ENCODE measurements at regions not wholly inside any gene's neighbourhood (a gene's known extent, or its start where the extent isn't known, plus 50 kb on each side); places are given as distances from the start of the nearest gene placed in this dataset.

- no peak for TF ChIP-seq TCF3 (IDR thresholded peaks at IDR 0.05; ENCODE audit: borderline replicate concordance, insufficient read depth, low read depth, low read length)
- no peak for TF ChIP-seq RAD51 (IDR thresholded peaks at IDR 0.05)
- no peak for TF ChIP-seq PML (IDR thresholded peaks at IDR 0.05; ENCODE audit: low read length)
- TF ChIP-seq ZBTB40 (IDR thresholded peaks at IDR 0.05; ENCODE audit: borderline replicate concordance) = no peak
- TF ChIP-seq PRDM15 (CRISPR knock-in tag; IDR thresholded peaks at IDR 0.05) = no peak
- TF ChIP-seq NFYA (IDR thresholded peaks at IDR 0.05; ENCODE audit: borderline replicate concordance, low read depth, low read length) = no peak
- no peak for TF ChIP-seq CHD4 (IDR thresholded peaks at IDR 0.05)
- TF ChIP-seq RAD21 (IDR thresholded peaks at IDR 0.05; ENCODE audit: insufficient read depth, low read depth, low read length) = no peak
- no peak for TF ChIP-seq STAT3 (IDR thresholded peaks at IDR 0.05; ENCODE audit: low read depth, low read length)
- no peak for TF ChIP-seq CHD1 (IDR thresholded peaks at IDR 0.05; ENCODE audit: low read depth, low read length)
- TF ChIP-seq MYB (IDR thresholded peaks at IDR 0.05; ENCODE audit: borderline replicate concordance, low read depth, low read length) = no peak
- no peak for TF ChIP-seq E2F8 (IDR thresholded peaks at IDR 0.05; ENCODE audit: low read depth, partially characterized antibody)
- TF ChIP-seq EZH2 (IDR thresholded peaks at IDR 0.05; ENCODE audit: borderline replicate concordance, control insufficient read depth, low read depth, low read length) = no peak
- TF ChIP-seq SKIL (IDR thresholded peaks at IDR 0.05; ENCODE audit: low read depth, poor library complexity, severe bottlenecking) = no peak
Measured at GRCh38 chr20:62561948-62562347, 80.4 kb upstream of the SLCO4A1 start (continued).

Measured in GM12878 (cell line).